ENCODE measurements at regions not wholly inside any gene's neighbourhood (a gene's known extent, or its start where the extent isn't known, plus 50 kb on each side); places are given as distances from the start of the nearest gene placed in this dataset.
"Not testable (repeated sequence)": the region's sequence is repeated elsewhere in the genome, so short reads cannot be mapped to it uniquely, and the experiment has no call there.

- no peak for FAIRE-seq
- no peaks in the 10 kb centered on the region for H3K36me3 ChIP-seq (ENCODE audit: insufficient read depth, low read length)
- no peaks in the 10 kb centered on the region for H4K20me1 ChIP-seq (ENCODE audit: insufficient read depth, low read length)
- Mint-ChIP-seq H3K9me3 (ENCODE audit: unreplicated experiment) (no peaks in the 10 kb centered on the region), H3K27me3 (ENCODE audit: low read depth, unreplicated experiment) (no peaks in the 10 kb centered on the region), H3K4me3 (ENCODE audit: unreplicated experiment) (no peak overlapping the region), H3K4me1 (ENCODE audit: low read depth, unreplicated experiment) (peaks cover 24% of the 10 kb centered on the region), H3K36me3 (ENCODE audit: low read depth, unreplicated experiment) (no peaks in the 10 kb centered on the region), H3K27ac (ENCODE audit: unreplicated experiment) (no peak overlapping the region)
- no peaks in the 10 kb centered on the region for H3K9me3 ChIP-seq (ENCODE audit: insufficient read depth, low read depth, low read length)
- no peak for TF ChIP-seq CTCF (IDR thresholded peaks at IDR 0.05; ENCODE audit: insufficient read depth, low read depth, low read length)
- TF ChIP-seq EZH2 (IDR thresholded peaks at IDR 0.05; ENCODE audit: insufficient read depth, low read length) = no peak
- no peak overlapping the region for H3K4me3 ChIP-seq (ENCODE audit: insufficient read depth, low read depth, low read length)
- peaks cover 4% of the 10 kb centered on the region for H3K4me1 ChIP-seq (ENCODE audit: insufficient read depth, low read length)
- no peak overlapping the region for H3K4me2 ChIP-seq (ENCODE audit: low read length)
- no peak overlapping the region for H3K9ac ChIP-seq (ENCODE audit: low read length)
- H2AFZ ChIP-seq (ENCODE audit: low read depth, low read length) = no peak overlapping the region
- H3K79me2 ChIP-seq (ENCODE audit: insufficient read depth, low read length) = no peaks in the 10 kb centered on the region
- DNase-seq (ENCODE audit: low read depth) = no peak
- H3K27ac ChIP-seq (ENCODE audit: low read depth, low read length) = no peak overlapping the region
- no peaks in the 10 kb centered on the region for H3K27me3 ChIP-seq (ENCODE audit: insufficient read depth, low read length)
These were observed 119.0 kb upstream of the HCCS start for GRCh38 chrX:10992110-10992509.

- H3K36me3 ChIP-seq (ENCODE audit: insufficient read depth, low read length); DNase-seq (ENCODE audit: low read depth); H3K36me3 Mint-ChIP-seq (ENCODE audit: low read depth, unreplicated experiment); H3K4me1 Mint-ChIP-seq (ENCODE audit: low read depth, unreplicated experiment); H3K4me3 ChIP-seq (ENCODE audit: insufficient read depth, low read depth, low read length); H3K9me3 ChIP-seq (ENCODE audit: insufficient read depth, low read depth, low read length); H3K4me3 Mint-ChIP-seq (ENCODE audit: unreplicated experiment); H3K4me1 ChIP-seq (ENCODE audit: insufficient read depth, low read length); H3K4me2 ChIP-seq (ENCODE audit: low read length); H3K27me3 Mint-ChIP-seq (ENCODE audit: low read depth, unreplicated experiment); H3K79me2 ChIP-seq (ENCODE audit: insufficient read depth, low read length); H3K27ac ChIP-seq (ENCODE audit: low read depth, low read length); H3K27ac Mint-ChIP-seq (ENCODE audit: unreplicated experiment); H3K27me3 ChIP-seq (ENCODE audit: insufficient read depth, low read length); FAIRE-seq; H4K20me1 ChIP-seq (ENCODE audit: insufficient read depth, low read length); H3K9me3 Mint-ChIP-seq (ENCODE audit: unreplicated experiment); H2AFZ ChIP-seq (ENCODE audit: low read depth, low read length); H3K9ac ChIP-seq (ENCODE audit: low read length): not testable (repeated sequence)
These were observed 104.1 kb upstream of the HCCS start for GRCh38 chrX:11007076-11007475.

- Histone ChIP-seq H4K20me1 (ENCODE audit: insufficient read depth, low read length) (no peaks in the 10 kb centered on the region), H3K9ac (ENCODE audit: low read length) (no peak overlapping the region), H3K9me3 (ENCODE audit: insufficient read depth, low read depth, low read length) (no peaks in the 10 kb centered on the region), H3K4me2 (ENCODE audit: low read length) (no peak overlapping the region), H2AFZ (ENCODE audit: low read depth, low read length) (no peak overlapping the region), H3K36me3 (ENCODE audit: insufficient read depth, low read length) (no peaks in the 10 kb centered on the region), H3K4me3 (ENCODE audit: insufficient read depth, low read depth, low read length) (no peak overlapping the region), H3K4me1 (ENCODE audit: insufficient read depth, low read length) (no peaks in the 10 kb centered on the region), H3K27me3 (ENCODE audit: insufficient read depth, low read length) (no peaks in the 10 kb centered on the region), H3K79me2 (ENCODE audit: insufficient read depth, low read length) (no peaks in the 10 kb centered on the region), H3K27ac (ENCODE audit: low read depth, low read length) (no peak overlapping the region)
- FAIRE-seq (no peak), DNase-seq (ENCODE audit: low read depth) (peak; percentile 17)
- Mint-ChIP-seq H3K36me3 (ENCODE audit: low read depth, unreplicated experiment) (no peaks in the 10 kb centered on the region), H3K27ac (ENCODE audit: unreplicated experiment) (no peak overlapping the region), H3K27me3 (ENCODE audit: low read depth, unreplicated experiment) (no peaks in the 10 kb centered on the region), H3K9me3 (ENCODE audit: unreplicated experiment) (no peaks in the 10 kb centered on the region), H3K4me1 (ENCODE audit: low read depth, unreplicated experiment) (peaks cover 4% of the 10 kb centered on the region), H3K4me3 (ENCODE audit: unreplicated experiment) (no peak overlapping the region)
- TF ChIP-seq EZH2 (IDR thresholded peaks at IDR 0.05; ENCODE audit: insufficient read depth, low read length) = no peak
- no peak for TF ChIP-seq CTCF (IDR thresholded peaks at IDR 0.05; ENCODE audit: insufficient read depth, low read depth, low read length)
These were observed 100.7 kb upstream of the HCCS start for GRCh38 chrX:11010476-11010875.

All from astrocyte (in vitro differentiated cells and primary cell).